ENCODE measurements at regions not wholly inside any gene's neighbourhood (a gene's known extent, or its start where the extent isn't known, plus 50 kb on each side); places are given as distances from the start of the nearest gene placed in this dataset.

- no peaks in the 10 kb centered on the region for H3K27me3 ChIP-seq (ENCODE audit: control insufficient read depth, insufficient read depth, low read length)
- FAIRE-seq: no peak
- H3K36me3 ChIP-seq (ENCODE audit: control insufficient read depth, insufficient read depth, low read length): no peaks in the 10 kb centered on the region
- H3K4me3 ChIP-seq (ENCODE audit: low read depth, low read length): no peak overlapping the region
- DNase-seq (ENCODE audit: low read depth): no peak
- no peak for TF ChIP-seq CTCF (IDR thresholded peaks at IDR 0.05; ENCODE audit: insufficient read depth, low read length, severe bottlenecking)
Observed at GRCh38 chr6:14622909-14623505, 505.4 kb downstream of the CD83 start.

- no peak for TF ChIP-seq CTCF (IDR thresholded peaks at IDR 0.05; ENCODE audit: insufficient read depth, low read length, severe bottlenecking)
- Histone ChIP-seq H3K4me3 (ENCODE audit: low read depth, low read length) (no peak overlapping the region), H3K27me3 (ENCODE audit: control insufficient read depth, insufficient read depth, low read length) (no peaks in the 10 kb centered on the region), H3K36me3 (ENCODE audit: control insufficient read depth, insufficient read depth, low read length) (no peaks in the 10 kb centered on the region)
- FAIRE-seq (no peak), DNase-seq (ENCODE audit: low read depth) (no peak)
Observed at GRCh38 chr6:14625173-14625895, 507.8 kb downstream of the CD83 start.

GRCh38 chr6:14626556-14626955 lies 509.0 kb downstream of the CD83 start:
- Histone ChIP-seq H3K4me3 (ENCODE audit: low read depth, low read length) (no peak overlapping the region), H3K36me3 (ENCODE audit: control insufficient read depth, insufficient read depth, low read length) (no peaks in the 10 kb centered on the region), H3K27me3 (ENCODE audit: control insufficient read depth, insufficient read depth, low read length) (no peaks in the 10 kb centered on the region)
- no peak for DNase-seq (ENCODE audit: low read depth)
- no peak for TF ChIP-seq CTCF (IDR thresholded peaks at IDR 0.05; ENCODE audit: insufficient read depth, low read length, severe bottlenecking)
- FAIRE-seq: no peak

- Histone ChIP-seq H3K4me3 (ENCODE audit: low read depth, low read length) (no peak overlapping the region), H3K27me3 (ENCODE audit: control insufficient read depth, insufficient read depth, low read length) (no peaks in the 10 kb centered on the region), H3K36me3 (ENCODE audit: control insufficient read depth, insufficient read depth, low read length) (no peaks in the 10 kb centered on the region)
- DNase-seq (ENCODE audit: low read depth) (no peak), FAIRE-seq (no peak)
- no peak for TF ChIP-seq CTCF (IDR thresholded peaks at IDR 0.05; ENCODE audit: insufficient read depth, low read length, severe bottlenecking)
Observed at GRCh38 chr6:14630016-14630415, 512.4 kb downstream of the CD83 start.

- no peak for TF ChIP-seq CTCF (IDR thresholded peaks at IDR 0.05; ENCODE audit: insufficient read depth, low read length, severe bottlenecking)
- no peak overlapping the region for H3K4me3 ChIP-seq (ENCODE audit: low read depth, low read length)
- no peak for FAIRE-seq
- no peak for DNase-seq (ENCODE audit: low read depth)
- H3K36me3 ChIP-seq (ENCODE audit: control insufficient read depth, insufficient read depth, low read length): no peaks in the 10 kb centered on the region
- no peaks in the 10 kb centered on the region for H3K27me3 ChIP-seq (ENCODE audit: control insufficient read depth, insufficient read depth, low read length)
Observed at GRCh38 chr6:14633479-14633878, 515.9 kb downstream of the CD83 start.
